GM21367 (cell line): ENCODE measurements at regions not wholly inside any gene's neighbourhood (a gene's known extent, or its start where the extent isn't known, plus 50 kb on each side); places are given as distances from the start of the nearest gene placed in this dataset.

Experiments
- ATAC-seq: cut with Tn5 transposase; IDR thresholded peaks from one replicate; pipeline ENCODE4 v1.9.1; 2021; ENCODE audit not compliant: unreplicated experiment

- no peak for ATAC-seq
Observed at GRCh38 chr1:58890113-58890512, 106.3 kb upstream of the JUN start.

- no peak for ATAC-seq
Observed at GRCh38 chr1:58890609-58891008, 106.8 kb upstream of the JUN start.

DNA sequence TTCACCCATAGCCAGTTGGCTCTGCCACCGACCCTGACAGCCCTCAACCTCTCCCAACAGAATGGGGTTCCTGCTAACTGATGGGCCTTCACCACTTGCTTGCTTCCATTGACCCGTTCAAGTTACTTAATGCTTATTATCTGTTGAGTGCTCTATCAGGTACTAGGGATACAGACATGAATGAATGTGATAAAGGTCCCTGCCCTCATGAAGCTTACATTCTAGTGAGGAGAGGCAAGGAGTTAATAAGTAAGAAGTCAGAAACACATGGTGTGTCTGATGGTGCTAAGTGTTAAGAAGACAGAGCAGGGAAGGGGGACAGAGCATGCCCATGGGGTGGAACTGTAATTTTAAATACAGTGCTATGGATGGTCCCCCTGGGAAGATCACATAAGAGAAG, 107.5 kb upstream of the JUN start:
- no peak for ATAC-seq

- ATAC-seq = no peak
Observed at GRCh38 chr1:58893257-58893869, 109.5 kb upstream of the JUN start.

DNA sequence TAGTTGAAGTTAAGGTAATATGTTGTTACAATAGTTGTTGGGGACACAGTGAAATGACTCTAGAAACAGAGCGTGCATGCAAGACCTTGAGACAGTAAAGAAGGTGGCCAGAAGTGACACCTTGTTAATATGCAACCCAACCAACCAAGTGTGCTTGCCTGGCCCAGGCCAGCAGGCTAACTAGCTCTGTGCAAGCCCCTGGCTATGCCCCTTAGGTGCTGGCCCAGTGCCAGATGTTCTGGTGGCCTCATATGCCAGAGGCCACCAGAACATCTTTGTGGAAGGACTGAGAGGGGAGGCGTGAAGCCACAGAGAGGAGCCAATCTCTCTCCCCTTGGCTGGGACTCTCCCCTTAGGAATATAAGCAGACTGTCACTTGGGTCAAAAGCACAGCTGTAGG, 111.2 kb upstream of the JUN start:
- no peak for ATAC-seq

GRCh38 chr1:58895559-58896145, 111.8 kb upstream of the JUN start:
- no peak for ATAC-seq

- no peak for ATAC-seq
Observed at GRCh38 chr1:58896246-58897183, 112.7 kb upstream of the JUN start.

DNA sequence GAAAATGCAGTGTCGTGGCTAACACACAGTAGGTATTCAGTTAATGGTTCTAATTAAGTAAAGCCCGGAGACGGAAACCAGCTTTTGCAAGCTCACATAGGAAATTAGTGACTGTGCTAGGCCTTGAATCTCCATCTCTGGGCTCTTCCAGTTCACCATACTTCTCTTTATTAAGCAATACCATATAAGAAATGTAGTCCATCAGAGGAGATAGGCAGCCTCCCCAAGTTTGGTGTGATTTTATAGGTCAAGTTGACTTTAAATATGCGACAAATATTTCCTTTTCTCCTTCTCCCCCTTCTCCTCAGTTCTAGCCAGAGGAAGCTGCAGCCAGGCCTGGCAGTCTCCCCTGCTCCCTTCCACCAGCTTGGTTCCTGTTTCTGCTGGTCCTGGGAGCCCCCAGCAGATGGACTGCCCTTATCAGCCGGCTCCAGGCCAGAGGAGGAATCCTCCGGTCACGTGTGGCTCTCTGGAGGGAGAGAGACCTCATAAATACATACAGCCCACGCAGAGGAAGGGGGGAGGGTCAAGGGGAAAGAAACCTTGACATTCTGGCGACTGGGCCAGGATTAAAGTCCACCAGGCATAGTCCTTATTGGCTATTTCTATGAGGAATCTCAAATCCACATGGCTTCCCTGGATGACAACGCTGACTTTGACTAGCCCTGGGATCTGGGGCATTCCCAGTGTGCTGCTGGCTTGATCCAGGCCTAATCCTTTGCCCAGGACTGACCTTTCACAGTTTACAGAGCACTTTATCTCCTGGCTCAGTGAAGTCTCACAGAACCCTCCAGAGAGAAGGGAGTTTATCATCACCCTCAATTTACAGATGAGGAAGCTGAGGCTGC, 115.1 kb upstream of the JUN start:
- ATAC-seq = no peak

DNA sequence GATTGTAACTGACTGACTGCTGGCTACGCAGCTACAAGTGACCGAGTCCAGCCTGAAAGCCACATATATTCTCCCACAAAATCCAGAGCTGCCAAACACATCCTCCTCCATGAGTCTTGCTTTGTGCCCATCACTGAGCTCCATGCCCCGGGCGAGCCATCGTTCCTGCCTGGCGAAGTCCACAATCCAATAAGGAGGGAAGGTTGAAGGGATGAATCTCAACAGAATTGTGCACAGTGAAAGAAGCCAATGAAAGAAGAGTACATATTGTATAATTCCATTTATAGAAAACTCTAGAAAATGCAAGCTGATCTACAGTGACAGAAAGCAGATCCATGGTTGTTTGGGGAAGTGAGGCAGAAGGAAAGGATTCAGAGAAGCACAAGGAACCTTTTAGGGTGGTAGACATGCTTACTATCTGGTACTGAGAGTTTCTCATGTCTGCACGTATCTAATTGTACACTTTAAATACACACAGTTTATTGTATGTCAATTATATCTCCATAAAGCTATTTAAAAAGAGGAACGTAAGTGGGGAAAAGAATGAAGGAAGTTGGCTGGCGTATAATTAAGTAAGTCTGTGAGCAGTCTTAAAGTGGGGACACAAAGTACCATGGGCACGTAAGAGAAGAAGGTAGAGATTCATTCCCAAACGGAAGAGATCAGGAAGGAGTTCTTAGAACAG, 115.9 kb upstream of the JUN start:
- no peak for ATAC-seq

- no peak for ATAC-seq
Observed at GRCh38 chr1:58900396-58900795, 116.5 kb upstream of the JUN start.

DNA sequence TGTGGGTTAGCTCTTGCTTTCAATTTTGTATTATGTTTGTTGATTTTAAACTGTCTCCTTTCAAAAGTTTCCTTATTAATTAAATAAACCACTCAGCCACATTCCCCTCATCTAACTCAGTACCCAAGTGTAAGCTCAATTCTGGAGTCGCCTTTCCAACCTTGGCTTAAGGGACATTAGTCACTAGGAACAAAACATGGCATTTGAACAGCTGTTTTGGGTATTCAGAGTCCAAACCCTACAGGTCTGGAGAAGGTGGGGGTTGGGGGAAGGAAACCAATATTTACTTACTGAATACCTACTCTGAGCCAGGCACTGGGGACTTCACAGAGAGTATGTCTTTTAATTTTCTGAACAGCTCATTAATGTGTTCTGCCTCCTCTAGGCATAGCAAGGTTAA, 117.2 kb upstream of the JUN start:
- no peak for ATAC-seq

- no peak for ATAC-seq
Observed at GRCh38 chr1:58902830-58903513, 119.1 kb upstream of the JUN start.

GRCh38 chr1:58903514-58904298, 119.9 kb upstream of the JUN start:
- peak; percentile 84 for ATAC-seq

DNA sequence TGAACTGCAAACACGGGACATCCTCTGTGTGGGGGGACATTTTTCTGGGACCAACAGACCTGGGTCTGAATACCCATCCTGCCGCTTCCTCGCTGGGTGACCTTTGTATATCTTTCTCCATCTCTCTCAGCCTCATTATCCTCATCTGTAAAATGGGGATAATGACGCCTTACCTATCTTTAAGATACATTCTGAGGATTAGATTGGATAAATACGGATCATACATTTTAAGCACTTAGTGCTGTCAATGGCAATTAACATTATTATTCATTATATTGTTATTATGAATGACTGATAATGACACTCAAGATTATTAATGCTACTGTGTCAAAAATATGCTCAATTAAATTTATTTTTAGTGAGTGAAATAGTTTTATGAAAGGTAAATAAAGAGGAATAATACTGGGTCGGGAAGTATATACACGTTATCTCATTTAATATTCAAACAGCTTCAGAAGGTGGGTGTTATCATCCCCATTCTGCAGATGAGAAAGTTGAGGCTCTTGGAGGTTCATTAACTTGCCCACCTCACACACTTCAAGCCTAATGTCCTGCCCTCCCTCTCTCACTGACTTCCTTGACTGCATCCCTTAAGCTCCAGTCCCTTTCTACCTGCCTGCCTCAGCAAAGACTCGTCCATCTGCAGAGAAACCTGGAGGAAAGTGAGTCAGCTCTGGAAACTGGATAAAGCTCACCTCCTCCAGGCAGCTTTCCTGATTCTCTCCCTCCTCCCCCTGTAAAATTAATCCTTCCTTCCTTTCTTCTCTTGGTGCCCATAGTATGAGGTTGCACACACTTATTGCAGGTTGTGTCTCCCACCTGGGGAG, 120.7 kb upstream of the JUN start:
- no peak for ATAC-seq

GRCh38 chr1:58905126-58905490, 121.3 kb upstream of the JUN start:
- ATAC-seq = no peak

DNA sequence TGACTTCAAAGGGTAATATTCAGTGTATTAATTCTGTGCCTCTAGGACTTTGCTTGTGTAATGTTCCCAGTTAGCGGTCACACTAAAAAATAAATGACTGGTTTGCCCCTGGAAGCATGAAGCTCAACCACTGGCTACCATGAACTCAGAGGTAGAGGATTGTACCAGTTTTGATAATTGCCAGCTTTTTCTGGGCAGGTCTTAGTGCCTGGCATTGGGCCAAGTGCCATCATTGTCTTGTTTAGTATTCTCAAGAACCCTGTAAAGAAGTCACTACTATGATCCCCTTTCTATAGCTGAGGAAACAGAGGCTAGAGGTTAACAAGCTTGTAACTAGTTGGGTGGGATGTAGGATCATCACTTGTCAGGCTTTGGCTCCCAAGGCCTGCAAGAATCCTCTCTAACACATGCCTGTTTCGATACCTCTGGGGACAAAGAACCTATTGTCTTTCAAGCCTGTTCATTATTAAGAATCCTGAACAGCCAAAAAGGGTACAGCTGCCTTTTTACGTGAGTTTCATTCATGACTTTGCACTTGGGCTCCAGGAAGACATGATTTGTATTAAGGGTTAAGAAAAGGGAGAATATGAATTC, 121.9 kb upstream of the JUN start:
- ATAC-seq = no peak

- ATAC-seq = no peak
Observed at GRCh38 chr1:58907398-58907797, 123.6 kb upstream of the JUN start.
